Natural killer cell (primary cell): ENCODE measurements at regions not wholly inside any gene's neighbourhood (a gene's known extent, or its start where the extent isn't known, plus 50 kb on each side); places are given as distances from the start of the nearest gene placed in this dataset.

Experiments
- ATAC-seq, 3 donors: fragments of 150-1000 bp in 2 of 3; fragments of 200-7000 bp in 1 of 3; cut with Tn5 transposase; 1 replicate in 1 of 3; 2 replicates in 2 of 3; pipeline ENCODE4 v1.10.0; 2021; ENCODE audit warnings: mild to moderate bottlenecking in 2 of 3, moderate library complexity in 2 of 3
- DNase-seq, 2 donors: peaks; one replicate each; pipeline versions ENCODE4 v3.0.0 to v3.0.0-alpha.2; 2013 to 2021; ENCODE audit warnings: mixed read lengths in 1 of 2
- H3K27ac ChIP-seq: one replicate; pipeline ENCODE4 v1.5.1; 2013; ENCODE audit warnings: mild to moderate bottlenecking, low read length
- H3K27me3 ChIP-seq: one replicate; pipeline ENCODE4 v1.6.1; 2013; ENCODE audit warnings: low read length; ENCODE audit not compliant: control insufficient read depth, insufficient read depth
- H3K36me3 ChIP-seq: one replicate; pipeline ENCODE4 v1.6.1; 2013; ENCODE audit warnings: low read length; ENCODE audit not compliant: control insufficient read depth, insufficient read depth
- H3K4me1 ChIP-seq: one replicate; pipeline ENCODE4 v1.6.1; 2013; ENCODE audit warnings: low read length; ENCODE audit not compliant: control insufficient read depth, insufficient read depth
- H3K4me3 ChIP-seq: one replicate; pipeline ENCODE4 v1.5.1; 2013; ENCODE audit warnings: low read length
- H3K9me3 ChIP-seq: one replicate; pipeline ENCODE4 v1.6.1; 2013; ENCODE audit warnings: low read length; ENCODE audit not compliant: control insufficient read depth, insufficient read depth
- H3K27ac Mint-ChIP-seq, 2 donors: one replicate each; pipeline ENCODE4 v1.8.0; 2022; ENCODE audit warnings: mild to moderate bottlenecking in 2 of 2, mixed read lengths in 2 of 2, moderate library complexity in 1 of 2
- H3K27me3 Mint-ChIP-seq, 2 donors: one replicate each; pipeline ENCODE4 v1.8.0; 2022; ENCODE audit warnings: low read depth in 2 of 2, mixed read lengths in 2 of 2
- H3K36me3 Mint-ChIP-seq: one replicate; pipeline ENCODE4 v1.8.0; 2022; ENCODE audit warnings: mixed read lengths
- H3K4me1 Mint-ChIP-seq, 2 donors: one replicate each; pipeline ENCODE4 v1.8.0; 2022; ENCODE audit warnings: mixed read lengths in 2 of 2
- H3K4me3 Mint-ChIP-seq: one replicate; pipeline ENCODE4 v1.8.0; 2022; ENCODE audit warnings: mild to moderate bottlenecking, moderate library complexity, mixed read lengths
- H3K9me3 Mint-ChIP-seq, 2 donors: one replicate each; pipeline ENCODE4 v1.8.0; 2022; ENCODE audit warnings: mixed read lengths in 2 of 2
- WGBS: methylation state at CpG from one replicate; pipeline ENCODE4 v1.1.7; 2013; ENCODE audit warnings: missing lambda C conversion rate; ENCODE audit not compliant: insufficient coverage; 5-methylcytosine and 5-hydroxymethylcytosine counted together
- intact Hi-C: fragments of 100-400 bp; cut with micrococcal nuclease; formaldehyde crosslinking; loops from one replicate; pipeline ENCODE4 v1.14.2; 2022
- TF ChIP-seq, protein P1 (sequence below): fragments of 200-600 bp; IDR thresholded peaks from one replicate; pipeline ENCODE4 v1.8.0; 2022; ENCODE audit warnings: antibody characterized with exemption

DNA sequence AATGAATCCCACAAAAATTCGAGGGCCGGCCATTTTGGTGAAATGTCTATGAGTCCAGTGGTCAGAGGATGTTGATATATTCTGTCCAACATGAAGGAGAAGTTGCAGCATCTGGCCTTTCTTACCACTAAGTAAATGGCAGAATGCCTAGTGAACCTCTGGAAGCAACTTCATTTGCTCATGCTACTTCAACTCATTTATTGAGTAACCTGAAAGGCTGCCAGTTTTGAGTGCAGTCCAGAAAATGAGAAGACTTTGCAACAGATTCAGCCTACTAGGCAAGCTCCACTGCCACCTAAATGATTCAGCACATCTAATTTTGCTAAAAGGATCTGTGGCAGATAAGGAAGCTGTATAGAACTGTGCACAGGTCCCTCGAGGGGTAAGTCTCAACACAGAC is 265.0 kb downstream of the OPA1 start:
- no peaks in the 10 kb centered on the region for H3K9me3 ChIP-seq
- H3K4me1 Mint-ChIP-seq: no peaks in the 10 kb centered on the region
- TF ChIP-seq, protein P1, sequence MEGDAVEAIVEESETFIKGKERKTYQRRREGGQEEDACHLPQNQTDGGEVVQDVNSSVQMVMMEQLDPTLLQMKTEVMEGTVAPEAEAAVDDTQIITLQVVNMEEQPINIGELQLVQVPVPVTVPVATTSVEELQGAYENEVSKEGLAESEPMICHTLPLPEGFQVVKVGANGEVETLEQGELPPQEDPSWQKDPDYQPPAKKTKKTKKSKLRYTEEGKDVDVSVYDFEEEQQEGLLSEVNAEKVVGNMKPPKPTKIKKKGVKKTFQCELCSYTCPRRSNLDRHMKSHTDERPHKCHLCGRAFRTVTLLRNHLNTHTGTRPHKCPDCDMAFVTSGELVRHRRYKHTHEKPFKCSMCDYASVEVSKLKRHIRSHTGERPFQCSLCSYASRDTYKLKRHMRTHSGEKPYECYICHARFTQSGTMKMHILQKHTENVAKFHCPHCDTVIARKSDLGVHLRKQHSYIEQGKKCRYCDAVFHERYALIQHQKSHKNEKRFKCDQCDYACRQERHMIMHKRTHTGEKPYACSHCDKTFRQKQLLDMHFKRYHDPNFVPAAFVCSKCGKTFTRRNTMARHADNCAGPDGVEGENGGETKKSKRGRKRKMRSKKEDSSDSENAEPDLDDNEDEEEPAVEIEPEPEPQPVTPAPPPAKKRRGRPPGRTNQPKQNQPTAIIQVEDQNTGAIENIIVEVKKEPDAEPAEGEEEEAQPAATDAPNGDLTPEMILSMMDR: no peak
- no peaks in the 10 kb centered on the region for H3K27me3 ChIP-seq
- peaks cover 7 to 11% of the 10 kb centered on the region in 2 donors for H3K27me3 Mint-ChIP-seq
- ATAC-seq: no peak
- H3K4me1 ChIP-seq: no peaks in the 10 kb centered on the region
- no peak overlapping the region for H3K27ac Mint-ChIP-seq
- 45% methylated on average over 3 of the region's 3 CpGs for WGBS
- intact Hi-C loops: no loop called here
- no peak overlapping the region for H3K27ac ChIP-seq
- H3K4me3 Mint-ChIP-seq: no peak overlapping the region
- H3K9me3 Mint-ChIP-seq: no peaks in the 10 kb centered on the region
- H3K36me3 ChIP-seq: no peaks in the 10 kb centered on the region
- DNase-seq: no peak
- no peaks in the 10 kb centered on the region for H3K36me3 Mint-ChIP-seq
- no peak overlapping the region for H3K4me3 ChIP-seq

DNA sequence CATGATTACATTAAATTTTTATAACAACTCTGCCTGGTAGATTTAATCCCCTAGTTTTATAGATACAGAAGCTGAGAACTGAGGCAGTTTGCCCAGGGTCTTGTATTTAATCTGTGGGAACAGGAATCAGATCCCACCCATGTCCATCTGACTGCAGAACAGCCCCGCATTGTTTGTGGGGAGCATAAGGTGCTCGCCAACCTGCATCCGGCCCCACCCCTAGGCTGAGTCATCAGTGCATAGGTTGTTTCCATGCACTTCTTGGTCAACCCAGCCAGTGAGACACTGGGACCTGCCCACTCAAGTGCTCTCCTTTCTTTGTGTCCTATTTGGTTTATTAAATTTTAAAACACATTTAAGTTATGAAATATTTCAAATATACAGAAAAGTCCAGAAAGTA is 266.2 kb downstream of the OPA1 start:
- H3K4me3 Mint-ChIP-seq: no peak overlapping the region
- H3K27me3 Mint-ChIP-seq: peaks cover 7 to 11% of the 10 kb centered on the region in 2 donors
- intact Hi-C loops: no loop called here
- no peaks in the 10 kb centered on the region for H3K36me3 ChIP-seq
- H3K4me1 ChIP-seq: no peaks in the 10 kb centered on the region
- no peak overlapping the region for H3K27ac Mint-ChIP-seq
- H3K9me3 ChIP-seq: no peaks in the 10 kb centered on the region
- ATAC-seq: no peak
- no peak for DNase-seq
- no peaks in the 10 kb centered on the region for H3K36me3 Mint-ChIP-seq
- no peak overlapping the region for H3K4me3 ChIP-seq
- no peaks in the 10 kb centered on the region for H3K27me3 ChIP-seq
- H3K27ac ChIP-seq: no peak overlapping the region
- no peaks in the 10 kb centered on the region for H3K4me1 Mint-ChIP-seq
- no peaks in the 10 kb centered on the region for H3K9me3 Mint-ChIP-seq
- 81% methylated on average over 3 of the region's 3 CpGs for WGBS
- TF ChIP-seq, protein P1: no peak

DNA sequence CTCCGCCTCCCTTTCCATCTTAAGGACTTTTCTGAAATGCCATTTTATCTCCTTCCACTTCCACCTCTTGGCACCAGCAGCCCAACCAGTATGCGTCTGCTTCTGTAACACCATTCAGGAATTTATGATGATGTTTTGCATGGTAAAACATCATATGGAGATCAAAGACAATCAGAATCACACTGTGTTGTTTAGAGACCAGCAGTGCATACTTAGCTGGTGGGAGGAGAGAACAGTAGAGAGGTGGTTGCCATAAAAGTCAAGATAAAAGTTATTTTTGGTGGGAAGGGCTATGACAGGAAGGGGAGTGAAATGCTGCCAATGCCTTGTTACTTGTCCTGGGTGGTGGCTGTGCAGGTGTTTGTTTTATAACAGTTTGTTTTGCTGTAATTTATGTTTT is 268.0 kb downstream of the OPA1 start:
- Histone ChIP-seq H3K9me3 (no peaks in the 10 kb centered on the region), H3K27ac (no peak overlapping the region), H3K27me3 (no peaks in the 10 kb centered on the region), H3K4me1 (no peaks in the 10 kb centered on the region), H3K4me3 (no peak overlapping the region), H3K36me3 (no peaks in the 10 kb centered on the region)
- intact Hi-C loops: no loop called here
- Mint-ChIP-seq H3K4me3 (no peak overlapping the region), H3K27me3 (peaks cover 7 to 11% of the 10 kb centered on the region in 2 donors), H3K4me1 (no peaks in the 10 kb centered on the region), H3K27ac (no peak overlapping the region), H3K9me3 (no peaks in the 10 kb centered on the region), H3K36me3 (no peaks in the 10 kb centered on the region)
- ATAC-seq (no peak), DNase-seq (no peak)
- WGBS: 100% methylated on average over 2 of the region's 2 CpGs
- TF ChIP-seq, protein P1: no peak

DNA sequence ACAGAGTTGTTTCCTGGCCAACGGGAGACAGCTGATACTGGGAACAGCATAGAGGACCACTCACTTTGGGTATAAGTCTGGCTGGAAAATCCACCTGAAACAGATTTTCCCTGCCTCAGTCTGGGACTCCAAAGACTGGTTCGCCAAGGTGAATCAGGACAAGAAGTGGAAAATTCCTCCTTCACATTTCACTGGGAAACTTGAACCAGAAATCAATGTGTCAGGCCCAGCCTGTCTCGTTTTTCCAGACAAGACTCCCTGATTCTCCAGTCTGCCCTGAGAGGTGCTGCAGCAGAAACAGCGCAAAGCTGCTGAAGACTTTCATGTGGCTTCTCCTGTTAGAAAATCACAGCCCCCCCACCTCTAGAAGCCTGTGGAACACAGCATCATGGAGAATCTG is 269.8 kb downstream of the OPA1 start:
- no peak for DNase-seq
- ATAC-seq: no peak
- H3K4me3 ChIP-seq: no peak overlapping the region
- no peaks in the 10 kb centered on the region for H3K36me3 ChIP-seq
- no peak overlapping the region for H3K27ac Mint-ChIP-seq
- intact Hi-C loops: no loop called here
- no peaks in the 10 kb centered on the region for H3K9me3 Mint-ChIP-seq
- no peaks in the 10 kb centered on the region for H3K27me3 ChIP-seq
- no peak overlapping the region for H3K4me3 Mint-ChIP-seq
- no peaks in the 10 kb centered on the region for H3K4me1 Mint-ChIP-seq
- no peaks in the 10 kb centered on the region for H3K36me3 Mint-ChIP-seq
- H3K4me1 ChIP-seq: peaks cover 13% of the 10 kb centered on the region
- peaks cover 8 to 11% of the 10 kb centered on the region in 2 donors for H3K27me3 Mint-ChIP-seq
- TF ChIP-seq, protein P1: no peak
- H3K9me3 ChIP-seq: no peaks in the 10 kb centered on the region
- no peak overlapping the region for H3K27ac ChIP-seq
- WGBS: 83% methylated on average over 4 of the region's 4 CpGs
